GM11168 (cell line): ENCODE measurements at regions not wholly inside any gene's neighbourhood (a gene's known extent, or its start where the extent isn't known, plus 50 kb on each side); places are given as distances from the start of the nearest gene placed in this dataset.
"Not testable (repeated sequence)": the region's sequence is repeated elsewhere in the genome, so short reads cannot be mapped to it uniquely, and the experiment has no call there.

Experiments
- in situ Hi-C: fragments of 300-500 bp; cut with MboI; formaldehyde crosslinking; loops from one replicate; pipeline ENCODE4 v1.12.0; 2022; ENCODE audit warnings: low sequenced_read_pairs; ENCODE audit not compliant: unreplicated experiment

- in situ Hi-C loops = loop anchor here (5.0 kb wide), 1 partner anchor 39 kb away; no protein-coding TSS in a partner anchor
Measured at GRCh38 chr6:43896329-43897255, 126.6 kb downstream of the VEGFA start.

DNA sequence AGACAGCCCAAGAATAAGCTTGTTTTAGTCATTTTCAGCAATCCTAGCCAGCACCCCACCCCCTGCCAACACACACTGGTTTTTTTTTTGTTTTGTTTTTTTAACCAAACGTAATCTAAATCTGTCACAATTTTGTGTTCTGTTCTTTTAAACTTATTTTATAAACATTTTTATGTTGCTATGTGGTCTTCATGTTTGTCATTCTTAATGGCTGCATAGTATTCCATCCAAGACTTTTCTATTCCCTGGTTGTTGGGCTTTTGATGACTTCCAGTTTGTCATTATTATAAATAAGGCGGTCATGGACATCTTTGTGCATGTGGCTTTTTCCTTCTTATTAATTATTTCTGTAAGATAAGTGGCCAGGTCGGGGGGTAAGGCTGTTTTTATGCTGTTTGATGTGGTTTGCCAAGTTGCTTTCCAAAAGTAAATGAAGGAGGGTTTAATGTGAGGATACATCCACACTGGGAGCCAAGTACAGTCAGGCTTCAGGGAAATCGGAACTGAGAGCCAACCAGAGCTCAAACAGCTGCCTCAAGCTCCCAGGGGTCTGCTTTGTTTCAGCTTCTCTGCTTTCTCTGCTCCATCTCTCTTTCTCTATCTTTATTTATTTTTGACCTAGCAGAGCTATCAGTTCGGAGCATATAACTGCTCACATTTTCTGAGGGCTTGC is 125.8 kb downstream of the VEGFA start:
- in situ Hi-C loops = loop anchor here (5.0 kb wide), 1 partner anchor 38 kb away; no protein-coding TSS in a partner anchor

DNA sequence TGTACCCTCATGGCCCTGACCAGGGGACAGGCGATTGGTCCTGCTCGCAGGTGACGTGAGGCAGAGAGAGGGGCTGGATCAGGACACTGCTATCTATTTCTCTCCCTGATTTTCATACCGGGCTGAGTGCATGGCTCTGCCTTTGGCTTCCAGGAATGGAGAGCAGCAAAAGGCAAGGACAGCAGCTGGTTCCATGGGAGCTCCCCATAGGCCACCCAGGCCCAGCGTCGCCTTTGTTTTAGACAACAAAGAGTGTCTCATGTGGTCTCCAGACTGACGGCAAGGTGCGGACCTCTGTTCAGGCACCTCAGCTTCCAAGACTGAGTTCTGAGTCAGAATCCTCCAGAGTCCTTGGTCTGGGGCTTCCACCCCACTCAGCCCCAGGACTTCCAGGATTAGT is 123.1 kb downstream of the VEGFA start:
- in situ Hi-C loops = no loop called here

DNA sequence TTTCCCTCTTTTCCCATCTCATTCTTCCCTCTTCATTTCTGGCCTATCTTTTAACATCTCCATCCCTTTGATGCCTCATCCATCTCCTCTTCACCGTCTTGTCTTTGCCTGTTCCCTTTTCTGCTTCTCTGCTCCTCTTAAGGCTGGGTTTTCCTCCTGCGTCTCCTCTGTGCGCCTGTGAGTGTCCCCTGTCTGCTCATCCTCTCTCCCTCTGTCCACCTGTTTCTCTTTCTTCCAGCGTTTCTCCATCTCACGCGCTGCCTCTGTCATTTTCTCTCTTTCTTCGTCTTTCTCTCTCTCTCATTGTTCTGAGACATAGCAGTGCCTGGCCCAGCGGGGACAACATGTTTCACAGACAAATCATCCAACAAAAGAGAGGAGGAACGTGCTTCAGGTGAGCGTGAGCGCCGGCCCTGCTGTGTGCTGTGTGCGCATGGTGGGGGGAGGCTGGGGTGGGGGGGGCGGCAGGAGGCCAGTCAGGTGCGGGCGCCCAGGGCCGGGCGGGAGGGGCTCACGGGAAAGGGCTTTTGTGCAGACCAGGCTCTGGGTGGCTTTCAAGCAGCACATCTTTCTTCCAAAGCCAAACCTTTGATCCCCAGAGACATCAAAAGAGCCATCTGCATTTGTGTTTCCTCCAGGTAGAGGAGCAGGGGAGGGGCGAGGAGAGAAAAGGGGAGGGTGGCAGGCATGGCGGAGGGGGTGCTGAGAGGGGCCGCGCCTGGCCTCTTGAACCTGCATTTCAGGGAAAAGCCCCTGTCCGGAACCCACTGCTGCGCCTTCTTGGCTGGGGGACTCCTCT is 121.3 kb downstream of the VEGFA start:
- in situ Hi-C loops = no loop called here

- in situ Hi-C loops = no loop called here
Measured at GRCh38 chr6:43890197-43891062, 120.4 kb downstream of the VEGFA start.

GRCh38 chr6:43887906-43888683 is 118.1 kb downstream of the VEGFA start:
- in situ Hi-C loops = no loop called here

- in situ Hi-C loops = no loop called here
Measured at GRCh38 chr6:43887340-43887858, 117.4 kb downstream of the VEGFA start.

- in situ Hi-C loops = no loop called here
Measured at GRCh38 chr6:43886717-43887339, 116.8 kb downstream of the VEGFA start.

DNA sequence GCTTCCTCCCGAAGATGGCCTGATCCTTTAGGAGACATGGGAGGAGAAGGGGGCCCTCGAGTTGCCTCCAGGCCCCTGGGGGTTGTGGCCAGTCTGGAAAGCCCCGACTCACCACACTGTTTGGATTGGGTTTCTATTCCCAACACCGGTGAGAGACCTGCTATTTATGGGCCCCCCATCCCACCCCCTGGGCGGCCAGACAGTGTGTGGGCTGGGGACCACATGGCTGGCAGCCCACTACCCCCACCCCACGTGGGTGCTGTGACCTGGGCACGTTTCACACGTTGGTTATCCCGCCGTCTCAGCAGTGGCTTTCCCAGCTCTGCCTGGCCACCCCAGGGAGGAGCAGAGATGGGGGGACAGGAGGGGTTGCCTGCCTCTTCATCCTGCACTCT is 116.1 kb downstream of the VEGFA start:
- in situ Hi-C loops = no loop called here

- in situ Hi-C loops = no loop called here
Measured at GRCh38 chr6:43885399-43886066, 115.5 kb downstream of the VEGFA start.

GRCh38 chr6:43884652-43885022 is 114.6 kb downstream of the VEGFA start:
- in situ Hi-C loops = no loop called here

- in situ Hi-C loops = no loop called here
Measured at GRCh38 chr6:43883847-43884651, 114.0 kb downstream of the VEGFA start.

DNA sequence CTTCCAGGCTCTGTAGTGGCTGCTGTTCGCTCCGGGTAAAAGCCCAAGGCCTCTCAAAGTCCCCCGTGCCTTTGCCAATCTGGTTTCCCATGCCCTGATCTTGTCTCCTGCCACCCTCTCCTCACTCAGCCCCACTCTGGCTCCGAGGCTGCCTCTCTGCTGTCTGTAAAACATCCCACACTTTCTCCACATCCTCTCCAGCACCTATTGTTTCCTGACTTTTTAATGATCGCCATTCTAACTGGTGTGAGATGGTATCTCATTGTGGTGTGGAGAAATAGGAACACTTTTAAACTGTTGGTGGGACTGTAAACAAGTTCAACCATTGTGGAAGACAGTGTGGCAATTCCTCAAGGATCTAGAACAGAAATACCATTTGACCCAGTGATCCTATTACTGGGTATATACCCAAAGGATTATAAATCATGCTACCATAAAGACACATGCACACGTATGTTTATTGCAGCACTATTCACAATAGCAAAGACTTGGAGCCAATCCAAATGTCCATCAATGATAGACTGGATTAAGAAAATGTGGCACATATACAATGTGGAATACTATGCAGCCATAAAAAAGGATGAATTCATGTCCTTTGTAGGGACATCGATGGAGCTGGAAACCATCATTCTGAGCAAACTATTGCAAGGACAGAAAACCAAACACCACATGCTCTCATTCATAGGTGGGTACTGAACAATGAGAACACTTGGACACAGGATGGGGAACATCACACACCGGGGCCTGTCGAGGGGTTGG is 112.9 kb downstream of the VEGFA start:
- in situ Hi-C loops = not testable (repeated sequence)

- in situ Hi-C loops = no loop called here
Measured at GRCh38 chr6:43880236-43881137, 110.5 kb downstream of the VEGFA start.

- in situ Hi-C loops = no loop called here
Measured at GRCh38 chr6:43879722-43880121, 109.7 kb downstream of the VEGFA start.
